BE2C (cell line): ENCODE measurements at regions not wholly inside any gene's neighbourhood (a gene's known extent, or its start where the extent isn't known, plus 50 kb on each side); places are given as distances from the start of the nearest gene placed in this dataset.

Experiments used
- DNase-seq: peaks from one replicate; pipeline ENCODE4 v3.0.0-alpha.2; 2020
- H3K27me3 ChIP-seq: fragments of 250-450 bp; sonication (Bioruptor Pico); 2 replicates; pipeline ENCODE4 v1.5.1; 2020; ENCODE audit warnings: mild to moderate bottlenecking
- H3K36me3 ChIP-seq: fragments of 250-450 bp; sonication (Bioruptor Pico); 2 replicates; pipeline ENCODE4 v1.5.1; 2020; ENCODE audit warnings: mild to moderate bottlenecking
- H3K4me1 ChIP-seq: fragments of 250-450 bp; sonication (Bioruptor Pico); 2 replicates; pipeline ENCODE4 v1.5.1; 2020
- H3K4me3 ChIP-seq: 2 replicates; pipeline ENCODE4 v1.5.1; 2011; ENCODE audit warnings: low read depth, low read length
- H3K9me3 ChIP-seq: fragments of 250-450 bp; sonication (Bioruptor Pico); 2 replicates; pipeline ENCODE4 v1.5.1; 2020
- CTCF ChIP-seq: IDR thresholded peaks from 2 replicates; pipeline ENCODE4 v1.5.1; 2012; ENCODE audit warnings: mild to moderate bottlenecking, low read depth, low read length

- no peak for TF ChIP-seq CTCF
- no peaks in the 10 kb centered on the region for H3K4me1 ChIP-seq
- DNase-seq = no peak
- H3K9me3 ChIP-seq = no peaks in the 10 kb centered on the region
- no peaks in the 10 kb centered on the region for H3K27me3 ChIP-seq
- H3K36me3 ChIP-seq = no peaks in the 10 kb centered on the region
- no peak overlapping the region for H3K4me3 ChIP-seq
Observed at GRCh38 chr14:29176876-29177275, 410.3 kb downstream of the FOXG1 start.

- H3K27me3 ChIP-seq = no peaks in the 10 kb centered on the region
- no peaks in the 10 kb centered on the region for H3K36me3 ChIP-seq
- no peak for TF ChIP-seq CTCF
- H3K9me3 ChIP-seq = no peaks in the 10 kb centered on the region
- no peaks in the 10 kb centered on the region for H3K4me1 ChIP-seq
- no peak overlapping the region for H3K4me3 ChIP-seq
- DNase-seq = no peak
Observed at GRCh38 chr14:29178971-29179370, 412.4 kb downstream of the FOXG1 start.

GRCh38 chr14:29191092-29191491 lies 424.5 kb downstream of the FOXG1 start:
- Histone ChIP-seq H3K4me3 (no peak overlapping the region), H3K9me3 (no peaks in the 10 kb centered on the region)
- TF ChIP-seq CTCF = no peak

GRCh38 chr14:29197557-29197956 lies 431.0 kb downstream of the FOXG1 start:
- no peaks in the 10 kb centered on the region for H3K9me3 ChIP-seq
- H3K4me1 ChIP-seq = no peaks in the 10 kb centered on the region
- H3K4me3 ChIP-seq = no peak overlapping the region
- no peaks in the 10 kb centered on the region for H3K27me3 ChIP-seq
- TF ChIP-seq CTCF = no peak
- H3K36me3 ChIP-seq = no peaks in the 10 kb centered on the region
- no peak for DNase-seq

More at GRCh38 chr14:29191092-29191491, 424.5 kb downstream of the FOXG1 start:
- Histone ChIP-seq H3K4me1 (no peaks in the 10 kb centered on the region), H3K27me3 (no peaks in the 10 kb centered on the region), H3K36me3 (no peaks in the 10 kb centered on the region)
- no peak for DNase-seq

GRCh38 chr14:29205658-29206057 lies 439.1 kb downstream of the FOXG1 start:
- no peak for TF ChIP-seq CTCF

GRCh38 chr14:29215853-29216252 lies 449.3 kb downstream of the FOXG1 start:
- Histone ChIP-seq H3K4me1 (no peaks in the 10 kb centered on the region), H3K27me3 (no peaks in the 10 kb centered on the region), H3K36me3 (no peaks in the 10 kb centered on the region), H3K9me3 (no peaks in the 10 kb centered on the region), H3K4me3 (no peak overlapping the region)
- DNase-seq = no peak
- TF ChIP-seq CTCF = no peak

More at GRCh38 chr14:29205658-29206057, 439.1 kb downstream of the FOXG1 start:
- H3K4me3 ChIP-seq = no peak overlapping the region
- no peaks in the 10 kb centered on the region for H3K36me3 ChIP-seq
- H3K9me3 ChIP-seq = no peaks in the 10 kb centered on the region
- no peaks in the 10 kb centered on the region for H3K27me3 ChIP-seq
- no peaks in the 10 kb centered on the region for H3K4me1 ChIP-seq
- DNase-seq = no peak
